Liver (tissue), 8 donors: ENCODE measurements at regions not wholly inside any gene's neighbourhood (a gene's known extent, or its start where the extent isn't known, plus 50 kb on each side); places are given as distances from the start of the nearest gene placed in this dataset.

Experiments used
- DNase-seq: peaks from one replicate; pipeline ENCODE4 v3.0.0-alpha.2; 2017; ENCODE audit warnings: low spot score
- H3K27ac ChIP-seq, 2 donors: one replicate each; pipeline ENCODE4 v1.7.0; 2013; ENCODE audit warnings: inconsistent platforms in 2 of 2, low read length in 2 of 2, control low read depth in 1 of 2, low read depth in 1 of 2, mild to moderate bottlenecking in 1 of 2
- H3K27me3 ChIP-seq, 4 donors: one replicate each; pipeline versions ENCODE4 v1.6.1 to v1.7.0; 2013; ENCODE audit warnings: low read length in 3 of 4, inconsistent platforms in 1 of 4, mild to moderate bottlenecking in 1 of 4, moderate library complexity in 1 of 4; ENCODE audit not compliant: control insufficient read depth in 4 of 4, insufficient read depth in 4 of 4
- H3K36me3 ChIP-seq, 4 donors: one replicate each; pipeline versions ENCODE4 v1.6.1 to v1.7.0; 2013; ENCODE audit warnings: low read length in 3 of 4, mild to moderate bottlenecking in 3 of 4, low read depth in 1 of 4, moderate library complexity in 1 of 4; ENCODE audit not compliant: control insufficient read depth in 4 of 4, insufficient read depth in 3 of 4
- H3K4me1 ChIP-seq, 4 donors: one replicate each; pipeline versions ENCODE4 v1.6.1 to v1.7.0; 2013; ENCODE audit warnings: low read length in 3 of 4, mild to moderate bottlenecking in 3 of 4, moderate library complexity in 1 of 4; ENCODE audit not compliant: control insufficient read depth in 4 of 4, insufficient read depth in 4 of 4
- H3K4me3 ChIP-seq, 3 donors: one replicate each; pipeline versions ENCODE4 v1.6.1 to v1.7.0; 2013; ENCODE audit warnings: low read length in 3 of 3, control low read depth in 1 of 3, low read depth in 1 of 3, mild to moderate bottlenecking in 1 of 3
- H3K9ac ChIP-seq, 2 donors: one replicate each; pipeline ENCODE4 v1.7.0; 2013; ENCODE audit warnings: low read length in 2 of 2, mild to moderate bottlenecking in 2 of 2, moderate library complexity in 2 of 2, control low read depth in 1 of 2, low read depth in 1 of 2
- H3K9me3 ChIP-seq, 4 donors: one replicate each; pipeline versions ENCODE4 v1.6.1 to v1.7.0; 2013; ENCODE audit warnings: low read length in 3 of 4; ENCODE audit not compliant: control insufficient read depth in 4 of 4
- EGR1 ChIP-seq, 2 donors: IDR thresholded peaks; 2 replicates each; pipeline ENCODE4 v1.6.1; 2016 to 2018; ENCODE audit warnings: antibody characterized with exemption in 2 of 2, low read depth in 2 of 2
- FOXA1 ChIP-seq: IDR thresholded peaks from 2 replicates; pipeline ENCODE4 v1.6.1; 2016; ENCODE audit warnings: antibody characterized with exemption
- FOXA2 ChIP-seq: IDR thresholded peaks from 2 replicates; pipeline ENCODE4 v1.6.1; 2016; ENCODE audit warnings: antibody characterized with exemption
- GABPA ChIP-seq, 2 donors: IDR thresholded peaks in 1 of 2; conservative IDR thresholded peaks in 1 of 2; 2 replicates each; pipeline ENCODE4 v1.6.1; 2016; ENCODE audit warnings: antibody characterized with exemption in 2 of 2, mild to moderate bottlenecking in 1 of 2, moderate library complexity in 1 of 2
- HNF4A ChIP-seq, 2 donors: conservative IDR thresholded peaks; 2 replicates each; pipeline ENCODE4 v1.6.1; 2016; ENCODE audit warnings: antibody characterized with exemption in 2 of 2, mild to moderate bottlenecking in 2 of 2
- HNF4G ChIP-seq: IDR thresholded peaks from 2 replicates; pipeline ENCODE4 v1.6.1; 2016; ENCODE audit warnings: antibody characterized with exemption
- JUND ChIP-seq, 2 donors: IDR thresholded peaks; 2 replicates each; pipeline ENCODE4 v1.6.1; 2016; ENCODE audit warnings: antibody characterized with exemption in 2 of 2
- NR2F2 ChIP-seq: IDR thresholded peaks from 2 replicates; pipeline ENCODE4 v1.6.1; 2016; ENCODE audit warnings: antibody characterized with exemption
- RAD21 ChIP-seq, 2 donors: IDR thresholded peaks; 2 replicates each; pipeline ENCODE4 v1.6.1; 2016; ENCODE audit warnings: antibody characterized with exemption in 2 of 2, mild to moderate bottlenecking in 2 of 2
- RXRA ChIP-seq, 2 donors: IDR thresholded peaks; 2 replicates each; pipeline ENCODE4 v1.6.1; 2017 to 2018; ENCODE audit warnings: antibody characterized with exemption in 2 of 2, mild to moderate bottlenecking in 1 of 2
- SP1 ChIP-seq: IDR thresholded peaks from 2 replicates; pipeline ENCODE4 v1.6.1; 2018; ENCODE audit warnings: antibody characterized with exemption, mild to moderate bottlenecking
- TAF1 ChIP-seq: conservative IDR thresholded peaks from 2 replicates; pipeline ENCODE4 v1.6.1; 2016; ENCODE audit warnings: antibody characterized with exemption, mild to moderate bottlenecking
- YY1 ChIP-seq: IDR thresholded peaks from 2 replicates; pipeline ENCODE4 v1.6.1; 2016; ENCODE audit warnings: antibody characterized with exemption, mild to moderate bottlenecking
- WGBS: extraction: QIAGEN DNeasy Blood & Tissue Kit; methylation state at CpG from one replicate; pipeline ENCODE4 v1.1.7; 2013; 5-methylcytosine and 5-hydroxymethylcytosine counted together
- TF ChIP-seq, protein P1 (sequence below): IDR thresholded peaks from 2 replicates; pipeline ENCODE4 v1.6.1; 2016; ENCODE audit warnings: antibody characterized with exemption
- TF ChIP-seq, protein P2 (sequence below): fragments of 150-350 bp; IDR thresholded peaks from 2 replicates; pipeline ENCODE4 v1.5.1; 2017; ENCODE audit warnings: improper control_type of control experiment, low read depth, low read length; ENCODE audit not compliant: missing input control
- TF ChIP-seq, protein P3 (sequence below): IDR thresholded peaks from 2 replicates; pipeline ENCODE4 v1.6.1; 2016; ENCODE audit warnings: antibody characterized with exemption, mild to moderate bottlenecking
- TF ChIP-seq, protein P4 (sequence below): IDR thresholded peaks from 2 replicates; pipeline ENCODE4 v1.6.1; 2016; ENCODE audit warnings: antibody characterized with exemption
- TF ChIP-seq, protein P5 (sequence below): IDR thresholded peaks from 2 replicates; pipeline ENCODE4 v1.6.1; 2016; ENCODE audit warnings: antibody characterized with exemption
- donor health status: healthy.
- donor health status: healthy.
- donor health status: healthy.
- donor health status: healthy.
- donor health status: healthy.

DNA sequence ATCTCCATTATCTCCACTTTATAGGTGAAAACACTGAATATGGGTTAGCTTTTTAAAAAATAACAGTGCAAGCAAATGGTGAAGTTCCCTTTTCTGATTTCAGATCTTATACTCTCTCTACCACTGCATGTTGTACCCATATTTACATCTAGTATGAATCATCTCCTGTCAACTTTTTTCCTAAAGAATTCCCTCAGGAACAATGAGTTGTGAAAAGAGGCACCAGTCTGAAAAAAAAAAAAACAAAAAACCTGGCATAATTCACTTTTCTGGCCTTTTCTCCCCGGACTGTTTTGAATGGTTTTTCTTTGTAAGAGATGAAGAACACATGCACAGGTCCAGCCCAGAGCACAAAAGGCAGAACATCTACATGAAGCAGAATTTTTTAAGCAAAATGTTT, 596.0 kb downstream of the COL12A1 start:
- Histone ChIP-seq H3K27me3 (no peaks in the 10 kb centered on the region), H3K9me3 (no peaks in the 10 kb centered on the region), H3K9ac (no peak overlapping the region), H3K4me3 (no peak overlapping the region), H3K4me1 (no peaks in the 10 kb centered on the region), H3K27ac (no peak overlapping the region), H3K36me3 (no peaks in the 10 kb centered on the region)
- 73% methylated on average over 1 of the region's 1 CpG for WGBS
- no peak for DNase-seq
- TF ChIP-seq FOXA1 = no peak
- TF ChIP-seq SP1 = no peak
- TF ChIP-seq, protein P1, sequence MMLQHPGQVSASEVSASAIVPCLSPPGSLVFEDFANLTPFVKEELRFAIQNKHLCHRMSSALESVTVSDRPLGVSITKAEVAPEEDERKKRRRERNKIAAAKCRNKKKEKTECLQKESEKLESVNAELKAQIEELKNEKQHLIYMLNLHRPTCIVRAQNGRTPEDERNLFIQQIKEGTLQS = no peak
- TF ChIP-seq YY1 = no peak
- no peak for TF ChIP-seq GABPA (IDR thresholded peaks at IDR 0.05 in 1 of 2, conservative IDR thresholded peaks at IDR 0.05 in 1 of 2)
- no peak for TF ChIP-seq NR2F2

DNA sequence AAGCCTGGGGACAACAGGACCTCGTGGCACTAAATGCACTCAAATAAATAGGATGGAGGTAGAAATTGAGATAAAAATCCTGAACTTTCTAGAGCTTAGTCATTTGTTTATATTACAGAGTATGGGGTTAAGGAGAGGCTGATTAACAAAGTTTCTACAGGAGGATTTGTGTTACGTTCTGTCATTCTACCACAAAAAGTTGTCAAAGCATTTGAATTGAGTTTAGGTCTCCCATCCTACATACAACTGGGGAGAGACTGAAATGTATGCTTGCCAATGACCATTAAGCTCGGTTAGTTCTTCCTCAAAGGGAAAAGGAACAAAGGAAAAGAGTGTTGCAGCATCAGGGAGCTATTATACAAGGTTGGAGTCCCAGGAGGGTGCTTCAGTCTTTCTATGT, 597.9 kb downstream of the COL12A1 start:
- Histone ChIP-seq H3K4me3 (no peak overlapping the region), H3K9ac (no peak overlapping the region), H3K36me3 (no peaks in the 10 kb centered on the region), H3K4me1 (no peaks in the 10 kb centered on the region), H3K27me3 (no peaks in the 10 kb centered on the region), H3K9me3 (no peaks in the 10 kb centered on the region), H3K27ac (no peak overlapping the region)
- TF ChIP-seq HNF4A (conservative IDR thresholded peaks at IDR 0.05) = no peak
- TF ChIP-seq FOXA2 = no peak
- no peak for TF ChIP-seq YY1
- TF ChIP-seq SP1 = no peak
- TF ChIP-seq TAF1 = no peak
- TF ChIP-seq, protein P1 = no peak
- no peak for TF ChIP-seq RAD21 (IDR thresholded peaks at IDR 0.05)
- no peak for TF ChIP-seq HNF4G
- no peak for TF ChIP-seq GABPA (IDR thresholded peaks at IDR 0.05 in 1 of 2, conservative IDR thresholded peaks at IDR 0.05 in 1 of 2)
- no peak for TF ChIP-seq FOXA1
- TF ChIP-seq, protein P2, sequence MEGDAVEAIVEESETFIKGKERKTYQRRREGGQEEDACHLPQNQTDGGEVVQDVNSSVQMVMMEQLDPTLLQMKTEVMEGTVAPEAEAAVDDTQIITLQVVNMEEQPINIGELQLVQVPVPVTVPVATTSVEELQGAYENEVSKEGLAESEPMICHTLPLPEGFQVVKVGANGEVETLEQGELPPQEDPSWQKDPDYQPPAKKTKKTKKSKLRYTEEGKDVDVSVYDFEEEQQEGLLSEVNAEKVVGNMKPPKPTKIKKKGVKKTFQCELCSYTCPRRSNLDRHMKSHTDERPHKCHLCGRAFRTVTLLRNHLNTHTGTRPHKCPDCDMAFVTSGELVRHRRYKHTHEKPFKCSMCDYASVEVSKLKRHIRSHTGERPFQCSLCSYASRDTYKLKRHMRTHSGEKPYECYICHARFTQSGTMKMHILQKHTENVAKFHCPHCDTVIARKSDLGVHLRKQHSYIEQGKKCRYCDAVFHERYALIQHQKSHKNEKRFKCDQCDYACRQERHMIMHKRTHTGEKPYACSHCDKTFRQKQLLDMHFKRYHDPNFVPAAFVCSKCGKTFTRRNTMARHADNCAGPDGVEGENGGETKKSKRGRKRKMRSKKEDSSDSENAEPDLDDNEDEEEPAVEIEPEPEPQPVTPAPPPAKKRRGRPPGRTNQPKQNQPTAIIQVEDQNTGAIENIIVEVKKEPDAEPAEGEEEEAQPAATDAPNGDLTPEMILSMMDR = no peak
- TF ChIP-seq, protein P3, sequence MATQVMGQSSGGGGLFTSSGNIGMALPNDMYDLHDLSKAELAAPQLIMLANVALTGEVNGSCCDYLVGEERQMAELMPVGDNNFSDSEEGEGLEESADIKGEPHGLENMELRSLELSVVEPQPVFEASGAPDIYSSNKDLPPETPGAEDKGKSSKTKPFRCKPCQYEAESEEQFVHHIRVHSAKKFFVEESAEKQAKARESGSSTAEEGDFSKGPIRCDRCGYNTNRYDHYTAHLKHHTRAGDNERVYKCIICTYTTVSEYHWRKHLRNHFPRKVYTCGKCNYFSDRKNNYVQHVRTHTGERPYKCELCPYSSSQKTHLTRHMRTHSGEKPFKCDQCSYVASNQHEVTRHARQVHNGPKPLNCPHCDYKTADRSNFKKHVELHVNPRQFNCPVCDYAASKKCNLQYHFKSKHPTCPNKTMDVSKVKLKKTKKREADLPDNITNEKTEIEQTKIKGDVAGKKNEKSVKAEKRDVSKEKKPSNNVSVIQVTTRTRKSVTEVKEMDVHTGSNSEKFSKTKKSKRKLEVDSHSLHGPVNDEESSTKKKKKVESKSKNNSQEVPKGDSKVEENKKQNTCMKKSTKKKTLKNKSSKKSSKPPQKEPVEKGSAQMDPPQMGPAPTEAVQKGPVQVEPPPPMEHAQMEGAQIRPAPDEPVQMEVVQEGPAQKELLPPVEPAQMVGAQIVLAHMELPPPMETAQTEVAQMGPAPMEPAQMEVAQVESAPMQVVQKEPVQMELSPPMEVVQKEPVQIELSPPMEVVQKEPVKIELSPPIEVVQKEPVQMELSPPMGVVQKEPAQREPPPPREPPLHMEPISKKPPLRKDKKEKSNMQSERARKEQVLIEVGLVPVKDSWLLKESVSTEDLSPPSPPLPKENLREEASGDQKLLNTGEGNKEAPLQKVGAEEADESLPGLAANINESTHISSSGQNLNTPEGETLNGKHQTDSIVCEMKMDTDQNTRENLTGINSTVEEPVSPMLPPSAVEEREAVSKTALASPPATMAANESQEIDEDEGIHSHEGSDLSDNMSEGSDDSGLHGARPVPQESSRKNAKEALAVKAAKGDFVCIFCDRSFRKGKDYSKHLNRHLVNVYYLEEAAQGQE = no peak
- TF ChIP-seq NR2F2 = no peak
- no peak for TF ChIP-seq EGR1 (IDR thresholded peaks at IDR 0.05; ENCODE audit: low read depth in 2 of 2)
- no peak for TF ChIP-seq RXRA (IDR thresholded peaks at IDR 0.05)
- TF ChIP-seq, protein P4, sequence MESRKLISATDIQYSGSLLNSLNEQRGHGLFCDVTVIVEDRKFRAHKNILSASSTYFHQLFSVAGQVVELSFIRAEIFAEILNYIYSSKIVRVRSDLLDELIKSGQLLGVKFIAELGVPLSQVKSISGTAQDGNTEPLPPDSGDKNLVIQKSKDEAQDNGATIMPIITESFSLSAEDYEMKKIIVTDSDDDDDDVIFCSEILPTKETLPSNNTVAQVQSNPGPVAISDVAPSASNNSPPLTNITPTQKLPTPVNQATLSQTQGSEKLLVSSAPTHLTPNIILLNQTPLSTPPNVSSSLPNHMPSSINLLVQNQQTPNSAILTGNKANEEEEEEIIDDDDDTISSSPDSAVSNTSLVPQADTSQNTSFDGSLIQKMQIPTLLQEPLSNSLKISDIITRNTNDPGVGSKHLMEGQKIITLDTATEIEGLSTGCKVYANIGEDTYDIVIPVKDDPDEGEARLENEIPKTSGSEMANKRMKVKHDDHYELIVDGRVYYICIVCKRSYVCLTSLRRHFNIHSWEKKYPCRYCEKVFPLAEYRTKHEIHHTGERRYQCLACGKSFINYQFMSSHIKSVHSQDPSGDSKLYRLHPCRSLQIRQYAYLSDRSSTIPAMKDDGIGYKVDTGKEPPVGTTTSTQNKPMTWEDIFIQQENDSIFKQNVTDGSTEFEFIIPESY = no peak
- TF ChIP-seq, protein P5, sequence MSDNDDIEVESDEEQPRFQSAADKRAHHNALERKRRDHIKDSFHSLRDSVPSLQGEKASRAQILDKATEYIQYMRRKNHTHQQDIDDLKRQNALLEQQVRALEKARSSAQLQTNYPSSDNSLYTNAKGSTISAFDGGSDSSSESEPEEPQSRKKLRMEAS = no peak
- TF ChIP-seq JUND (IDR thresholded peaks at IDR 0.05) = no peak
- 48% methylated on average over 3 of the region's 3 CpGs for WGBS
- DNase-seq = no peak
